HepG2 (cell line): ENCODE measurements at regions not wholly inside any gene's neighbourhood (a gene's known extent, or its start where the extent isn't known, plus 50 kb on each side); places are given as distances from the start of the nearest gene placed in this dataset.

Experiments
- AHR ChIP-seq: IDR thresholded peaks from 2 replicates; pipeline ENCODE4 v1.6.1; 2018; ENCODE audit warnings: missing genetic modification reagents, missing compliant biosample characterization
- BRCA1 ChIP-seq: sonication (generic); formaldehyde crosslinking; IDR thresholded peaks from 2 replicates; pipeline ENCODE4 v1.4.0; 2020; ENCODE audit warnings: missing genetic modification reagents
- CBFB ChIP-seq: sonication (generic); formaldehyde crosslinking; IDR thresholded peaks from 2 replicates; pipeline ENCODE4 v1.4.0; 2020; ENCODE audit warnings: missing genetic modification reagents
- CBX5 ChIP-seq: sonication (generic); formaldehyde crosslinking; IDR thresholded peaks from 2 replicates; pipeline ENCODE4 v1.4.0; 2020; ENCODE audit warnings: missing genetic modification reagents, borderline replicate concordance
- CCAR2 ChIP-seq: fragments of 200-400 bp; formaldehyde crosslinking; optimal IDR thresholded peaks from 2 replicates; pipeline ENCODE3; 2018; ENCODE audit warnings: low read depth, mild to moderate bottlenecking, low read length, moderate library complexity
- DMAP1 ChIP-seq: IDR thresholded peaks from 2 replicates; pipeline ENCODE4 v1.6.1; 2016
- FLYWCH1 ChIP-seq: sonication (generic); formaldehyde crosslinking; IDR thresholded peaks from 2 replicates; pipeline ENCODE4 v1.8.1; 2023; ENCODE audit warnings: mild to moderate bottlenecking, missing genetic modification reagents
- GTF2F1 ChIP-seq: fragments of 150-350 bp; IDR thresholded peaks from 2 replicates; pipeline ENCODE4 v1.6.1; 2014; ENCODE audit warnings: low read length
- HOXD1 ChIP-seq: sonication (generic); formaldehyde crosslinking; IDR thresholded peaks from 2 replicates; pipeline ENCODE4 v1.5.0; 2020; ENCODE audit warnings: missing genetic modification reagents
- KDM4B ChIP-seq: sonication (generic); formaldehyde crosslinking; IDR thresholded peaks from 2 replicates; pipeline ENCODE4 v1.4.0; 2020; ENCODE audit warnings: missing genetic modification reagents
- MLLT10 ChIP-seq: sonication (generic); formaldehyde crosslinking; IDR thresholded peaks from 2 replicates; pipeline ENCODE4 v1.4.0; 2020; ENCODE audit warnings: missing genetic modification reagents
- MXI1 ChIP-seq: IDR thresholded peaks from 3 replicates; pipeline ENCODE4 v1.6.1; 2012; ENCODE audit warnings: low read depth, low read length, inconsistent platforms, borderline replicate concordance
- NR2C2 ChIP-seq: sonication (generic); formaldehyde crosslinking; IDR thresholded peaks from 2 replicates; pipeline ENCODE4 v1.4.0; 2020; ENCODE audit warnings: missing genetic modification reagents, mild to moderate bottlenecking, moderate library complexity, borderline replicate concordance
- NR2F6 ChIP-seq, 2 experiments: IDR thresholded peaks; 2 replicates each; pipeline ENCODE4 v1.6.1; 2016; ENCODE audit warnings: antibody characterized with exemption in 1 of 2, mild to moderate bottlenecking in 1 of 2
- RELA ChIP-seq: sonication (generic); formaldehyde crosslinking; IDR thresholded peaks from 2 replicates; pipeline ENCODE4 v1.4.0; 2020; ENCODE audit warnings: missing genetic modification reagents
- SOX5 ChIP-seq: IDR thresholded peaks from 2 replicates; pipeline ENCODE4 v1.6.1; 2016; ENCODE audit warnings: borderline replicate concordance
- YEATS2 ChIP-seq: sonication (generic); formaldehyde crosslinking; IDR thresholded peaks from 2 replicates; pipeline ENCODE4 v1.4.0; 2020; ENCODE audit warnings: missing genetic modification reagents, borderline replicate concordance
- ZFP82 ChIP-seq: sonication (generic); formaldehyde crosslinking; IDR thresholded peaks from 2 replicates; pipeline ENCODE4 v1.5.1; 2020; ENCODE audit warnings: mild to moderate bottlenecking, missing genetic modification reagents, borderline replicate concordance
- ZMYM2 ChIP-seq: sonication (generic); formaldehyde crosslinking; IDR thresholded peaks from 2 replicates; pipeline ENCODE4 v1.8.0; 2022; ENCODE audit warnings: mild to moderate bottlenecking, missing genetic modification reagents
- ZNF124 ChIP-seq: sonication (generic); formaldehyde crosslinking; IDR thresholded peaks from 2 replicates; pipeline ENCODE4 v1.4.0; 2020; ENCODE audit warnings: missing genetic modification reagents
- ZNF253 ChIP-seq: sonication (generic); formaldehyde crosslinking; IDR thresholded peaks from 2 replicates; pipeline ENCODE4 v1.8.0; 2022; ENCODE audit warnings: mild to moderate bottlenecking, missing genetic modification reagents, borderline replicate concordance
- ZNF460 ChIP-seq: sonication (generic); formaldehyde crosslinking; IDR thresholded peaks from 2 replicates; pipeline ENCODE4 v1.5.1; 2020; ENCODE audit warnings: missing genetic modification reagents, mild to moderate bottlenecking, borderline replicate concordance
- ZNF557 ChIP-seq: sonication (generic); formaldehyde crosslinking; IDR thresholded peaks from 2 replicates; pipeline ENCODE4 v1.4.0; 2020; ENCODE audit warnings: missing genetic modification reagents
- TF ChIP-seq, protein P1 (sequence below): sonication (generic); formaldehyde crosslinking; IDR thresholded peaks from 2 replicates; pipeline ENCODE4 v1.5.1; 2020; ENCODE audit warnings: missing genetic modification reagents, mild to moderate bottlenecking, borderline replicate concordance
- TF ChIP-seq, protein P2 (sequence below): sonication (generic); formaldehyde crosslinking; IDR thresholded peaks from 2 replicates; pipeline ENCODE4 v1.8.0; 2022; ENCODE audit warnings: mild to moderate bottlenecking, missing genetic modification reagents, moderate library complexity
- TF ChIP-seq, protein P3 (sequence below): IDR thresholded peaks from 2 replicates; pipeline ENCODE4 v1.6.1; 2016; ENCODE audit warnings: low read depth
- TF ChIP-seq, protein P4 (sequence below): sonication (generic); formaldehyde crosslinking; IDR thresholded peaks from 2 replicates; pipeline ENCODE4 v1.8.1; 2023; ENCODE audit warnings: missing genetic modification reagents, inconsistent platforms, borderline replicate concordance
- TF ChIP-seq, protein P5 (sequence below): sonication (generic); formaldehyde crosslinking; IDR thresholded peaks from 2 replicates; pipeline ENCODE4 v1.4.0; 2020; ENCODE audit warnings: missing genetic modification reagents

DNA sequence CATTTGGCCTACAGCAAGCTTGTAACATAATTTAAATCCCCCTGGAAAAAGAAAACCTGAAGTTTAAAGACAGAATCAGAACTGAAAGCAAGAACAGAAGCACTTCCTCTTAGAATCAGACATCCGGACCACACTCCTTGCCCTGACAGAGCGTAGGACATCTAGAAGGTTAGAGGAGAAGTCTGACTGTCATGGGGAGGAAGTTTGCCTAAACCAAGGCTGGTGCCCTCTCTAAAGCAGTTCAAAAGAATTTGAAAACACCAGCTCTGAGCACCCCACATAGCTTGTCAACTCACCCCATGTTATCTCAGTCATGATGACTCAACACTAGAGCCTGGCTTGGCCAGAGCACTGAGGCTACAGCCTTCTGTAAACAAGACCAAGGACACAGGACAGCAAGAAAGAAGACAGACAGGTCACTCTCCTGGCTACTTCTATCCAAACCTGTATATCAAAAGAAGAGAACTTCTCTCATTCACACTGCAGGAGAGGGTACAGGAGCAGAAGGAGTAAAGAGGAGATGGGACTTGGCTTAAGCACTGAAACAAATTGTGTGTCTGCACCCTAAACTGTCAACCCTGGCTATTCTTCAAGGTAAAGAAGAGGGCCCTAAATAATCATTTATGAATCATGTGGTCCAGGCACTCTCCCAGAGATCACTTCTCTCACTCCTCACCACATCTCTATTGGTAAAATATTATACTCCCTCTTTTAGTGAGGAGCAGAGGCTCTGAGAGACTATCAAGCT is 198.6 kb downstream of the MEMO1 start (continued):
- TF ChIP-seq, protein P1, sequence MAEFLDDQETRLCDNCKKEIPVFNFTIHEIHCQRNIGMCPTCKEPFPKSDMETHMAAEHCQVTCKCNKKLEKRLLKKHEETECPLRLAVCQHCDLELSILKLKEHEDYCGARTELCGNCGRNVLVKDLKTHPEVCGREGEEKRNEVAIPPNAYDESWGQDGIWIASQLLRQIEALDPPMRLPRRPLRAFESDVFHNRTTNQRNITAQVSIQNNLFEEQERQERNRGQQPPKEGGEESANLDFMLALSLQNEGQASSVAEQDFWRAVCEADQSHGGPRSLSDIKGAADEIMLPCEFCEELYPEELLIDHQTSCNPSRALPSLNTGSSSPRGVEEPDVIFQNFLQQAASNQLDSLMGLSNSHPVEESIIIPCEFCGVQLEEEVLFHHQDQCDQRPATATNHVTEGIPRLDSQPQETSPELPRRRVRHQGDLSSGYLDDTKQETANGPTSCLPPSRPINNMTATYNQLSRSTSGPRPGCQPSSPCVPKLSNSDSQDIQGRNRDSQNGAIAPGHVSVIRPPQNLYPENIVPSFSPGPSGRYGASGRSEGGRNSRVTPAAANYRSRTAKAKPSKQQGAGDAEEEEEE = no peak
- 0 out of 2 replicates have a peak, but pooled peaks have one; percentile 35 for TF ChIP-seq ZNF124
- TF ChIP-seq NR2C2 = peak; percentile 33; the same call in 1 of the 2 replicates
- TF ChIP-seq MXI1 = peak; percentile 21; the same call in 1 of the 3 replicates
- no peak for TF ChIP-seq ZFP82
- no peak for TF ChIP-seq HOXD1
- TF ChIP-seq FLYWCH1 (CRISPR knock-in tag) = no peak
- no peak for TF ChIP-seq ZMYM2 (CRISPR knock-in tag)
- TF ChIP-seq KDM4B = peak; percentile 75; the same call in 1 of the 2 replicates
- TF ChIP-seq ZNF253 (CRISPR knock-in tag) = no peak
- TF ChIP-seq, protein P2, sequence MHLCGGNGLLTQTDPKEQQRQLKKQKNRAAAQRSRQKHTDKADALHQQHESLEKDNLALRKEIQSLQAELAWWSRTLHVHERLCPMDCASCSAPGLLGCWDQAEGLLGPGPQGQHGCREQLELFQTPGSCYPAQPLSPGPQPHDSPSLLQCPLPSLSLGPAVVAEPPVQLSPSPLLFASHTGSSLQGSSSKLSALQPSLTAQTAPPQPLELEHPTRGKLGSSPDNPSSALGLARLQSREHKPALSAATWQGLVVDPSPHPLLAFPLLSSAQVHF (CRISPR knock-in tag) = no peak
- no peak for TF ChIP-seq RELA (CRISPR knock-in tag)
- no peak for TF ChIP-seq DMAP1 (CRISPR knock-in tag)
- TF ChIP-seq, protein P3, sequence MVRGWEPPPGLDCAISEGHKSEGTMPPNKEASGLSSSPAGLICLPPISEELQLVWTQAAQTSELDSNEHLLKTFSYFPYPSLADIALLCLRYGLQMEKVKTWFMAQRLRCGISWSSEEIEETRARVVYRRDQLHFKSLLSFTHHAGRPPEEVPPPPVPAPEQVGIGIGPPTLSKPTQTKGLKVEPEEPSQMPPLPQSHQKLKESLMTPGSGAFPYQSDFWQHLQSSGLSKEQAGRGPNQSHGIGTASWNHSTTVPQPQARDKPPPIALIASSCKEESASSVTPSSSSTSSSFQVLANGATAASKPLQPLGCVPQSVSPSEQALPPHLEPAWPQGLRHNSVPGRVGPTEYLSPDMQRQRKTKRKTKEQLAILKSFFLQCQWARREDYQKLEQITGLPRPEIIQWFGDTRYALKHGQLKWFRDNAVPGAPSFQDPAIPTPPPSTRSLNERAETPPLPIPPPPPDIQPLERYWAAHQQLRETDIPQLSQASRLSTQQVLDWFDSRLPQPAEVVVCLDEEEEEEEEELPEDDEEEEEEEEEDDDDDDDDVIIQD (CRISPR knock-in tag) = peak; percentile 72; the same call in 1 of the 2 replicates
- TF ChIP-seq CBX5 = peak; percentile 96
- no peak for TF ChIP-seq CCAR2
- TF ChIP-seq ZNF557 (CRISPR knock-in tag) = no peak
- TF ChIP-seq, protein P4, sequence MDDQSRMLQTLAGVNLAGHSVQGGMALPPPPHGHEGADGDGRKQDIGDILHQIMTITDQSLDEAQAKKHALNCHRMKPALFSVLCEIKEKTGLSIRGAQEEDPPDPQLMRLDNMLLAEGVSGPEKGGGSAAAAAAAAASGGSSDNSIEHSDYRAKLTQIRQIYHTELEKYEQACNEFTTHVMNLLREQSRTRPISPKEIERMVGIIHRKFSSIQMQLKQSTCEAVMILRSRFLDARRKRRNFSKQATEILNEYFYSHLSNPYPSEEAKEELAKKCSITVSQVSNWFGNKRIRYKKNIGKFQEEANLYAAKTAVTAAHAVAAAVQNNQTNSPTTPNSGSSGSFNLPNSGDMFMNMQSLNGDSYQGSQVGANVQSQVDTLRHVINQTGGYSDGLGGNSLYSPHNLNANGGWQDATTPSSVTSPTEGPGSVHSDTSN (CRISPR knock-in tag) = no peak
- TF ChIP-seq SOX5 (CRISPR knock-in tag) = peak; percentile 62; the same call in 1 of the 2 replicates
- TF ChIP-seq, protein P5, sequence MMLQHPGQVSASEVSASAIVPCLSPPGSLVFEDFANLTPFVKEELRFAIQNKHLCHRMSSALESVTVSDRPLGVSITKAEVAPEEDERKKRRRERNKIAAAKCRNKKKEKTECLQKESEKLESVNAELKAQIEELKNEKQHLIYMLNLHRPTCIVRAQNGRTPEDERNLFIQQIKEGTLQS (CRISPR knock-in tag) = peak; percentile 95
- TF ChIP-seq BRCA1 = no peak
- no peak for TF ChIP-seq GTF2F1
- no peak for TF ChIP-seq YEATS2 (CRISPR knock-in tag)
- TF ChIP-seq AHR (CRISPR knock-in tag) = no peak
- no peak for TF ChIP-seq ZNF460
- TF ChIP-seq MLLT10 (CRISPR knock-in tag) = no peak
- peak; percentile 61 for TF ChIP-seq NR2F6 (IDR thresholded peaks at IDR 0.05)
- peak; percentile 65 for TF ChIP-seq NR2F6 (CRISPR knock-in tag; IDR thresholded peaks at IDR 0.05)
- no peak for TF ChIP-seq CBFB (CRISPR knock-in tag)
